ENCODE measurements at regions not wholly inside any gene's neighbourhood (a gene's known extent, or its start where the extent isn't known, plus 50 kb on each side); places are given as distances from the start of the nearest gene placed in this dataset.

- Histone ChIP-seq H3K27ac (ENCODE audit: low read depth in 2 of 2, low read length in 1 of 2) (no peak overlapping the region), H3K27me3 (ENCODE audit: insufficient read depth) (no peaks in the 10 kb centered on the region), H3K4me1 (ENCODE audit: control insufficient read depth in 1 of 2, insufficient read depth in 2 of 2, low read depth in 1 of 2, low read length in 1 of 2) (no peaks in the 10 kb centered on the region), H2AFZ (ENCODE audit: low read depth) (no peak overlapping the region), H3K4me3 (ENCODE audit: low read depth in 2 of 2, low read length in 1 of 2) (no peak overlapping the region), H3K9me3 (no peaks in the 10 kb centered on the region), H3K36me3 (replicated peaks in 1 of 2; ENCODE audit: control insufficient read depth in 1 of 2, insufficient read depth in 2 of 2, low read length in 1 of 2) (no peaks in the 10 kb centered on the region), H3K4me2 (no peak overlapping the region), H4K20me1 (ENCODE audit: insufficient read depth) (no peaks in the 10 kb centered on the region), H3F3A (replicated peaks; ENCODE audit: insufficient read depth) (no peaks in the 10 kb centered on the region), H3K79me2 (ENCODE audit: insufficient read depth) (no peaks in the 10 kb centered on the region), H3K9ac (no peak overlapping the region), H3K9me2 (no peaks in the 10 kb centered on the region; the same call in 1 of the 2 replicates)
- POLR2A ChIA-PET: no interaction called here
- no peak for TF ChIP-seq TAF1 (IDR thresholded peaks at IDR 0.05; ENCODE audit: borderline replicate concordance, low read depth, low read length)
- no peak for TF ChIP-seq FOSL2 (IDR thresholded peaks at IDR 0.05; ENCODE audit: borderline replicate concordance, low read depth)
- no peak for TF ChIP-seq SMC3 (IDR thresholded peaks at IDR 0.05; ENCODE audit: low read depth, low read length)
- TF ChIP-seq GABPA (IDR thresholded peaks at IDR 0.05; ENCODE audit: low read depth): no peak
- WGBS (ENCODE audit: low lambda C conversion rate): 2% methylated on average over 3 of the region's 3 CpGs
- no peak for DNase-seq
- CTCF ChIA-PET: no interaction called here
Measured at GRCh38 chr6:18684343-18684742, 297.2 kb downstream of the RNF144B start.

- Histone ChIP-seq H3F3A (replicated peaks; ENCODE audit: insufficient read depth) (no peaks in the 10 kb centered on the region), H3K4me2 (no peak overlapping the region), H3K4me1 (ENCODE audit: control insufficient read depth in 1 of 2, insufficient read depth in 2 of 2, low read depth in 1 of 2, low read length in 1 of 2) (no peaks in the 10 kb centered on the region), H3K27me3 (ENCODE audit: insufficient read depth) (no peaks in the 10 kb centered on the region), H3K79me2 (ENCODE audit: insufficient read depth) (no peaks in the 10 kb centered on the region), H3K4me3 (ENCODE audit: low read depth in 2 of 2, low read length in 1 of 2) (no peak overlapping the region), H2AFZ (ENCODE audit: low read depth) (no peak overlapping the region), H3K9ac (no peak overlapping the region), H3K9me3 (no peaks in the 10 kb centered on the region), H4K20me1 (ENCODE audit: insufficient read depth) (no peaks in the 10 kb centered on the region), H3K36me3 (replicated peaks in 1 of 2; ENCODE audit: control insufficient read depth in 1 of 2, insufficient read depth in 2 of 2, low read length in 1 of 2) (no peaks in the 10 kb centered on the region), H3K9me2 (no peaks in the 10 kb centered on the region), H3K27ac (ENCODE audit: low read depth in 2 of 2, low read length in 1 of 2) (no peak overlapping the region)
- no peak for TF ChIP-seq JUND (IDR thresholded peaks at IDR 0.05)
- no peak for TF ChIP-seq GATA2 (CRISPR knock-in tag; IDR thresholded peaks at IDR 0.05)
- ChIA-PET POLR2A (no interaction called here), CTCF (no interaction called here)
- no peak for DNase-seq
- 12% methylated on average over 7 of the region's 7 CpGs for WGBS (ENCODE audit: low lambda C conversion rate)
Measured at GRCh38 chr6:18692929-18693685, 306.0 kb downstream of the RNF144B start.

- H3K36me3 ChIP-seq (replicated peaks in 1 of 2; ENCODE audit: control insufficient read depth in 1 of 2, insufficient read depth in 2 of 2, low read length in 1 of 2): no peaks in the 10 kb centered on the region
- no peak overlapping the region for H2AFZ ChIP-seq (ENCODE audit: low read depth)
- H3K4me2 ChIP-seq: no peak overlapping the region
- ChIA-PET POLR2A (no interaction called here), CTCF (no interaction called here)
- no peak overlapping the region for H3K9ac ChIP-seq
- H3K27me3 ChIP-seq (ENCODE audit: insufficient read depth): no peaks in the 10 kb centered on the region
- DNase-seq: no peak
- no peaks in the 10 kb centered on the region for H3K9me2 ChIP-seq
- H4K20me1 ChIP-seq (ENCODE audit: insufficient read depth): no peaks in the 10 kb centered on the region
- H3K9me3 ChIP-seq: no peaks in the 10 kb centered on the region
- H3K4me1 ChIP-seq (ENCODE audit: control insufficient read depth in 1 of 2, insufficient read depth in 2 of 2, low read depth in 1 of 2, low read length in 1 of 2): no peaks in the 10 kb centered on the region
- no peaks in the 10 kb centered on the region for H3F3A ChIP-seq (replicated peaks; ENCODE audit: insufficient read depth)
- WGBS (ENCODE audit: low lambda C conversion rate): 5% methylated on average over 6 of the region's 6 CpGs
- no peak overlapping the region for H3K27ac ChIP-seq (ENCODE audit: low read depth in 2 of 2, low read length in 1 of 2)
- H3K79me2 ChIP-seq (ENCODE audit: insufficient read depth): no peaks in the 10 kb centered on the region
- H3K4me3 ChIP-seq (ENCODE audit: low read depth in 2 of 2, low read length in 1 of 2): no peak overlapping the region
- no peak for TF ChIP-seq MXI1 (IDR thresholded peaks at IDR 0.05; ENCODE audit: low read depth, low read length)
- TF ChIP-seq, protein P1, sequence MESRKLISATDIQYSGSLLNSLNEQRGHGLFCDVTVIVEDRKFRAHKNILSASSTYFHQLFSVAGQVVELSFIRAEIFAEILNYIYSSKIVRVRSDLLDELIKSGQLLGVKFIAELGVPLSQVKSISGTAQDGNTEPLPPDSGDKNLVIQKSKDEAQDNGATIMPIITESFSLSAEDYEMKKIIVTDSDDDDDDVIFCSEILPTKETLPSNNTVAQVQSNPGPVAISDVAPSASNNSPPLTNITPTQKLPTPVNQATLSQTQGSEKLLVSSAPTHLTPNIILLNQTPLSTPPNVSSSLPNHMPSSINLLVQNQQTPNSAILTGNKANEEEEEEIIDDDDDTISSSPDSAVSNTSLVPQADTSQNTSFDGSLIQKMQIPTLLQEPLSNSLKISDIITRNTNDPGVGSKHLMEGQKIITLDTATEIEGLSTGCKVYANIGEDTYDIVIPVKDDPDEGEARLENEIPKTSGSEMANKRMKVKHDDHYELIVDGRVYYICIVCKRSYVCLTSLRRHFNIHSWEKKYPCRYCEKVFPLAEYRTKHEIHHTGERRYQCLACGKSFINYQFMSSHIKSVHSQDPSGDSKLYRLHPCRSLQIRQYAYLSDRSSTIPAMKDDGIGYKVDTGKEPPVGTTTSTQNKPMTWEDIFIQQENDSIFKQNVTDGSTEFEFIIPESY (IDR thresholded peaks at IDR 0.05; ENCODE audit: borderline replicate concordance, low read depth): no peak
- no peak for TF ChIP-seq FOSL2 (IDR thresholded peaks at IDR 0.05; ENCODE audit: borderline replicate concordance, low read depth)
- TF ChIP-seq TAF1 (IDR thresholded peaks at IDR 0.05; ENCODE audit: borderline replicate concordance, low read depth, low read length): no peak
- TF ChIP-seq MAX (IDR thresholded peaks at IDR 0.05; ENCODE audit: low read depth): no peak
- no peak for TF ChIP-seq IRF3 (IDR thresholded peaks at IDR 0.05; ENCODE audit: low read depth, low read length)
- TF ChIP-seq POLR2AphosphoS5 (IDR thresholded peaks at IDR 0.05; ENCODE audit: low read depth, low read length): no peak
- no peak for TF ChIP-seq MEF2A (IDR thresholded peaks at IDR 0.05; ENCODE audit: borderline replicate concordance, low read depth)
- no peak for TF ChIP-seq RCOR1 (IDR thresholded peaks at IDR 0.05; ENCODE audit: low read length)
- no peak for TF ChIP-seq NFIC (IDR thresholded peaks at IDR 0.05; ENCODE audit: borderline replicate concordance)
- no peak for TF ChIP-seq FOXM1 (IDR thresholded peaks at IDR 0.05; ENCODE audit: low read depth)
Measured at GRCh38 chr6:18693881-18694280, 306.7 kb downstream of the RNF144B start.
